Thyroid gland (tissue), 4 donors: ENCODE measurements at regions not wholly inside any gene's neighbourhood (a gene's known extent, or its start where the extent isn't known, plus 50 kb on each side); places are given as distances from the start of the nearest gene placed in this dataset.

Source experiments
- DNase-seq, 2 donors: peaks; one replicate each; pipeline ENCODE4 v3.0.0-alpha.2; 2019
- H3K27ac ChIP-seq, 3 donors: fragments of 200-600 bp; sonication (generic); 1 replicate in 2 of 3; 2 replicates in 1 of 3; pipeline ENCODE4 v1.5.1; 2016 to 2019; ENCODE audit warnings: mild to moderate bottlenecking in 1 of 3, moderate library complexity in 1 of 3
- H3K27me3 ChIP-seq: fragments of 200-600 bp; sonication (generic); one replicate; pipeline ENCODE4 v1.5.1; 2019
- H3K36me3 ChIP-seq, 2 donors: fragments of 200-600 bp; sonication (generic); one replicate each; pipeline ENCODE4 v1.5.1; 2016 to 2019
- H3K4me1 ChIP-seq, 2 donors: fragments of 200-600 bp; sonication (generic); one replicate each; pipeline ENCODE4 v1.5.1; 2017 to 2019
- H3K4me3 ChIP-seq, 3 donors: fragments of 200-600 bp; sonication (generic); replicated peaks in 1 of 3; 1 replicate in 2 of 3; 2 replicates in 1 of 3; pipeline ENCODE4 v1.5.1; 2016; ENCODE audit warnings: mild to moderate bottlenecking in 1 of 3
- H3K9me3 ChIP-seq: fragments of 200-600 bp; sonication (generic); one replicate; pipeline ENCODE4 v1.5.1; 2017
- CTCF ChIP-seq, 6 experiments: fragments of 200-600 bp in 3 of 6; fragments of 450-650 bp in 3 of 6; sonication (generic) in 3 of 6; IDR thresholded peaks; one replicate each; pipeline ENCODE4 v1.5.1; 2016 to 2019; ENCODE audit warnings: antibody characterized with exemption in 6 of 6, mild to moderate bottlenecking in 2 of 6, inconsistent platforms in 1 of 6, moderate library complexity in 1 of 6
- POLR2A ChIP-seq, 2 donors: fragments of 450-650 bp; IDR thresholded peaks; one replicate each; pipeline ENCODE4 v1.6.1; 2017; ENCODE audit warnings: antibody characterized with exemption in 2 of 2, mild to moderate bottlenecking in 2 of 2, moderate library complexity in 1 of 2
- WGBS, 2 donors: methylation state at CpG; one replicate each; pipeline ENCODE4 v1.1.5; 2017; 5-methylcytosine and 5-hydroxymethylcytosine counted together
- intact Hi-C: fragments of 100-400 bp; cut with DNase I; formaldehyde crosslinking; loops from one replicate; pipeline ENCODE4 v1.15.1; 2023

DNA sequence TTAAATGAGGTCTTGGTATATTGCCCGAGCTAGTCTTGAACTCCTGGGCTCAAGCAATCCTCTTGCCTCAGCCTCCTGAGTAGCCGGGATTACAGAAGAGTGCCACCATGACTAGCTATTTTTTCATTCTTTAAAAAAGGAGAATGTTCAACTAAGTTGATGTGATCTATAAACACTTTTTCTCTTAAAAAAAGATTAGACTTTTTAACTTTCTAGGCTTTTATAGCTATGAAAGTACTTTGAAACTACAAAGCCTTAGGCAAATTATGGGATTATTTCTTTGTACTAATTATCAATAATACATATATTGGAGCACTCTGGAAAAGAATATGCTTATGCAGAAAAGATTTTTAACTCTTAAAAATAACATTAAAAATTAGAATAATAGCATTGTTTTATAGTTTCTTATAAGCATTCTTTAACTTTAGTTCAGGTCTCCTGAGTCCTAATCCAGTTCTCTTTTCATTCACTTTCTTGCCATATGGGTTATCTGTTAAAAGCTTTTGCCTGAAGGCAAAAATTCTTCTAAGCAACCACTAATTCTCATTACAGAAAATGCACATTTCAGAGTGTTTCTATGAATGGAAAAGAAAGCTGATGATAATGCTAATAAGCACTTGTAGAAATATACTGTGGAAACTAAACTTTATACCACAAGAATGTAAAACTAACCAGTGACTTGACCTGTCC lies 87.8 kb downstream of the DPPA2 start:
- DNase-seq, result no peak
- H3K9me3 ChIP-seq, result no peaks in the 10 kb centered on the region
- H3K27ac ChIP-seq, result no peak overlapping the region
- TF ChIP-seq POLR2A (IDR thresholded peaks at IDR 0.05) (no peak), CTCF (IDR thresholded peaks at IDR 0.05) (no peak)
- 90 to 97% methylated on average over 2 of the region's 2 CpGs for WGBS, 2 donors
- H3K4me3 ChIP-seq, result no peak overlapping the region
- no peaks in the 10 kb centered on the region for H3K36me3 ChIP-seq
- no peaks in the 10 kb centered on the region for H3K27me3 ChIP-seq
- intact Hi-C loops, result no loop called here
- H3K4me1 ChIP-seq, result no peaks in the 10 kb centered on the region

DNA sequence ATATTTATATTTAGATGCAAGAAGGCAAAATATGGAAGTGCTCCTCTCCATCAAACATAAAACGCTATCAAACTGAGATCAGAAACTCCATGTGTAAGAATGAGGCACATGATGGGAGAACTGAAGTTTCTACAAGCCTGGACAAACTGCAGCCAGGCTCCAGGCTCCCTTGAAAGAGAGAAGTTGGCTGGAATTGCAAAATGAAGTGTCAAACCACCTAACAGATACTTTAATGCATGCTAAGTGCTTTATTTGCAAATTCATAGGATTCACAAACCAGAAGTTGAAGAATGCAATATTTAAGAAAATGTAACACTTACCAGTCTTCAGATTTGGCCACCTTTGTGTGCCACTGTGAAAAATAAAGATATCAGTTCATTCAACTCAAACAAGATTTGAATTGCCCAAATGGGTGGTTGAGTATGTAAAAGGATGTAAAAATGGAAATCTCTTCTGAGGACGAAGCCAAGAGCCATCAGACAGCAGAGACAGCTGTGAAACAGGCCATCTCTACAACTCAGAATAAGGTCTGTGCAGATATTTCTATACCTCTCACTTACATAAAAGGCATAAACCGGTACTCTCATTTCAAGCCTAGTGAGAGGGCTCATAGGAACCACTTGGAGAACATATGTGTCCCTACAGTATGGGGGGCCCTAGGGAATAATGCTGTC lies 87.0 kb downstream of the DPPA2 start:
- no peak for DNase-seq
- Histone ChIP-seq H3K36me3 (no peaks in the 10 kb centered on the region), H3K27ac (no peak overlapping the region), H3K4me3 (no peak overlapping the region), H3K4me1 (no peaks in the 10 kb centered on the region), H3K9me3 (no peaks in the 10 kb centered on the region), H3K27me3 (no peaks in the 10 kb centered on the region)
- 90% methylated on average over 3 of the region's 3 CpGs for WGBS, 2 donors
- intact Hi-C loops, result no loop called here
- no peak for TF ChIP-seq POLR2A (IDR thresholded peaks at IDR 0.05)
- no peak for TF ChIP-seq CTCF (IDR thresholded peaks at IDR 0.05)

GRCh38 chr3:109234300-109234699 lies 82.0 kb downstream of the DPPA2 start:
- TF ChIP-seq CTCF (IDR thresholded peaks at IDR 0.05) (no peak), POLR2A (IDR thresholded peaks at IDR 0.05) (no peak)
- Histone ChIP-seq H3K4me3 (no peak overlapping the region), H3K27me3 (no peaks in the 10 kb centered on the region), H3K27ac (no peak overlapping the region), H3K4me1 (no peaks in the 10 kb centered on the region), H3K9me3 (no peaks in the 10 kb centered on the region), H3K36me3 (no peaks in the 10 kb centered on the region)
- intact Hi-C loops, result no loop called here
- WGBS, 2 donors, result 74 to 83% methylated on average over 1 to 5 of the region's 5 CpGs
- DNase-seq, result no peak

GRCh38 chr3:109241459-109242186 lies 74.7 kb downstream of the DPPA2 start:
- H3K9me3 ChIP-seq, result no peaks in the 10 kb centered on the region
- H3K4me1 ChIP-seq, result no peaks in the 10 kb centered on the region
- H3K4me3 ChIP-seq, result no peak overlapping the region
- intact Hi-C loops, result no loop called here
- no peak overlapping the region for H3K27ac ChIP-seq
- no peaks in the 10 kb centered on the region for H3K27me3 ChIP-seq
- TF ChIP-seq POLR2A (IDR thresholded peaks at IDR 0.05), result no peak
- TF ChIP-seq CTCF (IDR thresholded peaks at IDR 0.05), result no peak
- DNase-seq, result no peak
- WGBS, 2 donors, result 42 to 43% methylated on average over 5 of the region's 5 CpGs
- H3K36me3 ChIP-seq, result no peaks in the 10 kb centered on the region

GRCh38 chr3:109242187-109242523 lies 74.2 kb downstream of the DPPA2 start:
- WGBS, 2 donors, result 48 to 62% methylated on average over 3 of the region's 3 CpGs
- no peaks in the 10 kb centered on the region for H3K4me1 ChIP-seq
- intact Hi-C loops, result no loop called here
- no peaks in the 10 kb centered on the region for H3K36me3 ChIP-seq
- no peak for TF ChIP-seq CTCF (IDR thresholded peaks at IDR 0.05)
- TF ChIP-seq POLR2A (IDR thresholded peaks at IDR 0.05), result no peak
- no peak overlapping the region for H3K27ac ChIP-seq
- no peaks in the 10 kb centered on the region for H3K27me3 ChIP-seq
- no peaks in the 10 kb centered on the region for H3K9me3 ChIP-seq
- H3K4me3 ChIP-seq, result no peak overlapping the region
- no peak for DNase-seq
